OCI-LY7 (cell line): ENCODE measurements at regions not wholly inside any gene's neighbourhood (a gene's known extent, or its start where the extent isn't known, plus 50 kb on each side); places are given as distances from the start of the nearest gene placed in this dataset.

Experiments used
- BruUV-seq: library from RNA; stranded (reverse); fragments of 400-500 nt; replicated peaks from 2 replicates; lab custom pipeline; 2021; lab: Mats Ljungman, UMichigan
- CTCF ChIA-PET: fragments of 300-600 bp; sonication (Branson Sonifier 250); formaldehyde crosslinking; loops from one replicate; lab custom pipeline; 2022; ENCODE audit warnings: antibody characterized with exemption; ENCODE audit not compliant: unreplicated experiment; lab: Charles Lee
- POLR2A ChIA-PET: fragments of 300-600 bp; sonication (Branson Sonifier 250); formaldehyde crosslinking; loops from one replicate; lab custom pipeline; 2022; ENCODE audit warnings: antibody characterized with exemption; lab: Charles Lee
- DNase-seq: peaks from one replicate; pipeline ENCODE4 v3.0.0-alpha.2; 2015; ENCODE audit warnings: low spot score
- H2AFZ ChIP-seq: fragments of 200-600 bp; sonication (generic), shearing (Covaris generic); 2 replicates; pipeline ENCODE4 v1.6.1; 2014; ENCODE audit warnings: mild to moderate bottlenecking, antibody characterized with exemption, low read length, moderate library complexity
- H3K27ac ChIP-seq: fragments of 200-600 bp; sonication (generic); 2 replicates; pipeline ENCODE4 v1.5.1; 2014; ENCODE audit warnings: mixed run types, low read depth, mild to moderate bottlenecking, moderate library complexity, low read length, inconsistent platforms; ENCODE audit not compliant: poor library complexity, severe bottlenecking
- H3K36me3 ChIP-seq: fragments of 200-600 bp; sonication (generic); 2 replicates; pipeline ENCODE4 v1.6.1; 2014; ENCODE audit warnings: mild to moderate bottlenecking, antibody characterized with exemption, low read length, moderate library complexity, mixed read lengths; ENCODE audit not compliant: insufficient read depth
- H3K4me1 ChIP-seq: fragments of 200-600 bp; sonication (generic); 2 replicates; pipeline ENCODE4 v1.5.1; 2014; ENCODE audit warnings: mild to moderate bottlenecking, low read length; ENCODE audit not compliant: insufficient read depth, poor library complexity, severe bottlenecking
- H3K4me2 ChIP-seq: fragments of 200-600 bp; sonication (generic); 2 replicates; pipeline ENCODE4 v1.6.1; 2014; ENCODE audit warnings: mild to moderate bottlenecking, low read length
- H3K4me3 ChIP-seq: fragments of 200-600 bp; sonication (generic); 2 replicates; pipeline ENCODE4 v1.5.1; 2014; ENCODE audit warnings: mild to moderate bottlenecking, low read depth, low read length; ENCODE audit not compliant: poor library complexity, severe bottlenecking
- H3K79me2 ChIP-seq: fragments of 200-600 bp; sonication (generic); 2 replicates; pipeline ENCODE4 v1.6.1; 2016; ENCODE audit warnings: low read depth, mild to moderate bottlenecking, low read length, moderate library complexity, mixed read lengths; ENCODE audit not compliant: insufficient read depth
- H3K9me2 ChIP-seq: fragments of 200-600 bp; sonication (generic); 2 replicates; pipeline ENCODE4 v1.6.1; 2016; ENCODE audit warnings: mild to moderate bottlenecking, low read length, mixed read lengths; ENCODE audit not compliant: insufficient read depth
- H3K9me3 ChIP-seq: fragments of 200-600 bp; sonication (generic); 2 replicates; pipeline ENCODE4 v1.6.1; 2014; ENCODE audit warnings: mild to moderate bottlenecking, mixed run types, low read length, mixed read lengths
- H4K20me1 ChIP-seq: fragments of 200-600 bp; sonication (generic); 2 replicates; pipeline ENCODE4 v1.6.1; 2014; ENCODE audit warnings: mild to moderate bottlenecking, antibody characterized with exemption, low read length, moderate library complexity, mixed read lengths; ENCODE audit not compliant: insufficient read depth
- EZH2phosphoT487 ChIP-seq: fragments of 200-600 bp; sonication (generic); IDR thresholded peaks from 2 replicates; pipeline ENCODE4 v1.6.1; 2018; ENCODE audit warnings: low read depth, borderline replicate concordance, mild to moderate bottlenecking, mixed run types, antibody characterized with exemption, low read length, moderate library complexity, mixed read lengths
- intact Hi-C: fragments of 100-400 bp; cut with micrococcal nuclease; formaldehyde crosslinking; loops from one replicate; pipeline ENCODE4 v1.10.0; 2022; ENCODE audit not compliant: unreplicated experiment
- TF ChIP-seq, protein P1 (sequence below): fragments of 200-600 bp; sonication (generic); conservative IDR thresholded peaks from 2 replicates; pipeline ENCODE4 v1.5.1; 2014; ENCODE audit warnings: mild to moderate bottlenecking, antibody characterized with exemption, low read length, moderate library complexity, mixed read lengths

DNA sequence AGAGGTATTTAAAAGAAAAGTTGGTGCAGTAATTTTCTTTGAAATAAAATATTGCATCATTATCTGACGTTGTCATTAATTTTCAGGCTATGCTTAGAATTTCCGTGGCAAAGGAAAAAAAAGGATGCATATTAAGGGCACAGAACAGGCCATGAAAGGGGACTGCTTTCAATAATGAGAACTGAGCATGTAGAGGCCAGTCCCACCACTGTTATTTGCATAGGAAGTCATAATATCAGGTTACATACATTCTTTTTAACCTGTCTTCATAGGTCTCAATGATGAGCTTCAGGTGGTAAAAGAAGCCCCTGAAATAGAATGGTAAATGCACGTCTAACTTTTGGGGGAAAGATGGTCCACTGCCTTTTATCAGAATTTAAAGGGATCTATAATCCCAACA lies 272.1 kb upstream of the ALCAM start:
- BruUV-seq: no TSS peak
- Histone ChIP-seq H3K4me2 (no peak overlapping the region), H3K27ac (no peak overlapping the region), H3K4me1 (no peaks in the 10 kb centered on the region), H3K9me2 (no peaks in the 10 kb centered on the region), H3K4me3 (no peak overlapping the region), H4K20me1 (no peaks in the 10 kb centered on the region), H2AFZ (no peak overlapping the region), H3K79me2 (no peaks in the 10 kb centered on the region), H3K36me3 (no peaks in the 10 kb centered on the region), H3K9me3 (no peaks in the 10 kb centered on the region)
- intact Hi-C loops: no loop called here
- TF ChIP-seq, protein P1, sequence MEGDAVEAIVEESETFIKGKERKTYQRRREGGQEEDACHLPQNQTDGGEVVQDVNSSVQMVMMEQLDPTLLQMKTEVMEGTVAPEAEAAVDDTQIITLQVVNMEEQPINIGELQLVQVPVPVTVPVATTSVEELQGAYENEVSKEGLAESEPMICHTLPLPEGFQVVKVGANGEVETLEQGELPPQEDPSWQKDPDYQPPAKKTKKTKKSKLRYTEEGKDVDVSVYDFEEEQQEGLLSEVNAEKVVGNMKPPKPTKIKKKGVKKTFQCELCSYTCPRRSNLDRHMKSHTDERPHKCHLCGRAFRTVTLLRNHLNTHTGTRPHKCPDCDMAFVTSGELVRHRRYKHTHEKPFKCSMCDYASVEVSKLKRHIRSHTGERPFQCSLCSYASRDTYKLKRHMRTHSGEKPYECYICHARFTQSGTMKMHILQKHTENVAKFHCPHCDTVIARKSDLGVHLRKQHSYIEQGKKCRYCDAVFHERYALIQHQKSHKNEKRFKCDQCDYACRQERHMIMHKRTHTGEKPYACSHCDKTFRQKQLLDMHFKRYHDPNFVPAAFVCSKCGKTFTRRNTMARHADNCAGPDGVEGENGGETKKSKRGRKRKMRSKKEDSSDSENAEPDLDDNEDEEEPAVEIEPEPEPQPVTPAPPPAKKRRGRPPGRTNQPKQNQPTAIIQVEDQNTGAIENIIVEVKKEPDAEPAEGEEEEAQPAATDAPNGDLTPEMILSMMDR: no peak
- no peak for TF ChIP-seq EZH2phosphoT487
- DNase-seq: no peak
- ChIA-PET CTCF (no interaction called here), POLR2A (interaction anchor here (0.6 to 0.8 kb wide), 2 partner anchors 28 to 408 kb away, joined by 3 to 4 read pairs; no protein-coding TSS in a partner anchor)

DNA sequence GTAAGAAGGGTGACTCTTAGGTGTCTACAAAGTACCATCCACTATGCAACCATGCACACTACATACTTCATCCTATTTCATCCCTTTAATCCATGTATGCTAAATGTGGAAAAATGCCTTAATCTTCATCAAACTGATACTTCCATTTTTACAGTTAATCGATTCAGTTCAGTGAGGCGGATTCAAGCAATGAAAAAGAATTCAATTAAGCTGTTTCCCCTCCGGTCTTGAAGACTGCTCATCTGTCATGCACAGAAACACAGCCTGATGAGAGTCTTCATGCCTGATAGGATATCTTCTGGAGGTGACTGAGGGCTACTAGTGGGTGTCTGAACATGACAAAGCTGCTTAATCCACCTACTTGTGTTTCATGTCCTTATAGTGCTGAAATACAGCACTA lies 270.6 kb upstream of the ALCAM start:
- CTCF ChIA-PET: no interaction called here
- no TSS peak for BruUV-seq

DNA sequence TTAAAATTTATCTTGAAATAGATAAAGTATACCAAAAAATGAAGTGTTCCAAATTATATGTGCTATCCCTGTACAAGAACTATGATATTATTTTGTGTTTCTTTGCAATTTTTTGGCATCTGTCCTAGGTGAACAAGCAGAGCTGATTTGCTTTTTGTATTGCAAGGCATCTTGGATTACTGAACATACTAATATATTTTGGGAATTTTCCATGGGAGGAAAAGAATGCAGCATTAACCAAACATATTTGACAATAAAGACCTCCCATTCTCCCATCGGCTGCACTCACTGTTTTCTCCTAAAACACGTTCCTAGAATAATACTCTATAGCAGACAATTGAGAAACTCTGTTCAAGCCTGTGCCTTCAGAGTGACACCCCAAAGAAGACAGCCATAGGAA lies 265.1 kb upstream of the ALCAM start:
- POLR2A ChIA-PET: interaction anchor here (0.6 kb wide), 1 partner anchor 343 kb away, joined by 4 read pairs; no protein-coding TSS in a partner anchor
- no peak for DNase-seq
- Histone ChIP-seq H4K20me1 (no peaks in the 10 kb centered on the region), H3K27ac (no peak overlapping the region), H3K4me1 (no peaks in the 10 kb centered on the region), H3K4me2 (no peak overlapping the region), H2AFZ (no peak overlapping the region), H3K9me3 (no peaks in the 10 kb centered on the region), H3K4me3 (no peak overlapping the region), H3K79me2 (no peaks in the 10 kb centered on the region), H3K36me3 (no peaks in the 10 kb centered on the region), H3K9me2 (no peaks in the 10 kb centered on the region)
- TF ChIP-seq EZH2phosphoT487: no peak
- TF ChIP-seq, protein P1: no peak
- CTCF ChIA-PET: no interaction called here
- intact Hi-C loops: no loop called here
- BruUV-seq: no TSS peak

More for the DNA sequence above, 270.6 kb upstream of the ALCAM start:
- Histone ChIP-seq H3K4me2 (no peak overlapping the region), H3K4me3 (no peak overlapping the region), H3K36me3 (no peaks in the 10 kb centered on the region), H4K20me1 (no peaks in the 10 kb centered on the region), H2AFZ (no peak overlapping the region), H3K9me3 (no peaks in the 10 kb centered on the region), H3K9me2 (no peaks in the 10 kb centered on the region), H3K27ac (no peak overlapping the region), H3K79me2 (no peaks in the 10 kb centered on the region), H3K4me1 (no peaks in the 10 kb centered on the region)
- intact Hi-C loops: no loop called here
- POLR2A ChIA-PET: interaction anchor here (0.6 to 0.8 kb wide), 3 partner anchors 20 to 328 kb away, joined by 3 to 4 read pairs (median 4); no protein-coding TSS in a partner anchor
- DNase-seq: no peak
- TF ChIP-seq, protein P1: no peak
- TF ChIP-seq EZH2phosphoT487: no peak
